ENCODE measurements at regions not wholly inside any gene's neighbourhood (a gene's known extent, or its start where the extent isn't known, plus 50 kb on each side); places are given as distances from the start of the nearest gene placed in this dataset.

DNA sequence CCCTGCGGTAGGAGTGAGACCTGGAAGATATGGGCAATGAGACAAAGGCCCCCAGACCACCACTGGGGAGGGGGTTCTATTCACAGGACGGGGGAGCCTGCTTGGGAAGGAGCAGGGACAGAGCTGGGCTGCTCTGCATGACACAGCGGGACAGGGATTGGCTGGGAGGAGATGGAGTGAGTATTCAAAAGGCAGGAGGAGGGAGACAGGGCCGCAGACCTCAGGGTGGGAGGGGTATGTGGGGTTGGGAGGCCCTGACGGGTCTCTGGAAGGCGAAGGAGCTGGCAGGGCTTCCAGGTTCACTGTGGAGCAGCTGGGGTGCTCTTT lies 60.8 kb upstream of the RPS6KA2 start:
- no peak for TF ChIP-seq CTCF (conservative IDR thresholded peaks at IDR 0.05; ENCODE audit: low read length)
- TF ChIP-seq EZH2phosphoT487 (IDR thresholded peaks at IDR 0.05; ENCODE audit: borderline replicate concordance, low read depth, low read length): no peak
